HepG2 (cell line): ENCODE measurements at regions not wholly inside any gene's neighbourhood (a gene's known extent, or its start where the extent isn't known, plus 50 kb on each side); places are given as distances from the start of the nearest gene placed in this dataset.
A peak's percentile ranks its signal among the peaks of the same experiment; 100 is the strongest.

Experiments used
- BCL6 ChIP-seq: IDR thresholded peaks from 2 replicates; pipeline ENCODE4 v1.6.1; 2016; ENCODE audit warnings: missing genetic modification reagents, missing compliant biosample characterization
- CSRNP1 ChIP-seq: sonication (generic); formaldehyde crosslinking; IDR thresholded peaks from 2 replicates; pipeline ENCODE4 v1.8.1; 2023; ENCODE audit warnings: mild to moderate bottlenecking, missing genetic modification reagents
- GABPA ChIP-seq, 2 experiments: IDR thresholded peaks; 2 replicates each; pipeline ENCODE4 v1.6.1; 2011 to 2016; ENCODE audit warnings: low read depth in 2 of 2, low read length in 1 of 2, missing biosample characterization in 1 of 2, missing genetic modification characterization in 1 of 2
- SALL1 ChIP-seq: sonication (generic); formaldehyde crosslinking; IDR thresholded peaks from 2 replicates; pipeline ENCODE4 v1.8.0; 2022; ENCODE audit warnings: mild to moderate bottlenecking, missing genetic modification reagents
- ZBTB40 ChIP-seq, 2 experiments: fragments of 450-650 bp in 1 of 2; sonication (generic) in 1 of 2; formaldehyde crosslinking in 1 of 2; IDR thresholded peaks; 2 replicates each; pipeline versions ENCODE4 v1.6.1 to v1.8.0; 2016 to 2022; ENCODE audit warnings: antibody characterized with exemption in 1 of 2, mild to moderate bottlenecking in 1 of 2, missing genetic modification reagents in 1 of 2
- ZEB1 ChIP-seq: IDR thresholded peaks from 2 replicates; pipeline ENCODE4 v1.6.1; 2012; ENCODE audit warnings: mild to moderate bottlenecking, low read depth, inconsistent platforms; ENCODE audit not compliant: insufficient replicate concordance
- ZFP1 ChIP-seq: IDR thresholded peaks from 2 replicates; pipeline ENCODE4 v1.6.1; 2016
- ZNF318 ChIP-seq: sonication (generic); formaldehyde crosslinking; IDR thresholded peaks from 2 replicates; pipeline ENCODE4 v1.4.0; 2020; ENCODE audit warnings: mild to moderate bottlenecking, missing genetic modification reagents
- ZNF331 ChIP-seq: sonication (generic); formaldehyde crosslinking; IDR thresholded peaks from 2 replicates; pipeline ENCODE4 v1.4.0; 2020; ENCODE audit warnings: missing genetic modification reagents
- ZNF761 ChIP-seq: sonication (generic); formaldehyde crosslinking; conservative IDR thresholded peaks from 2 replicates; pipeline ENCODE4 v1.4.0; 2020; ENCODE audit warnings: mild to moderate bottlenecking, missing genetic modification reagents
- ZNF776 ChIP-seq: sonication (generic); formaldehyde crosslinking; IDR thresholded peaks from 2 replicates; pipeline ENCODE4 v1.4.0; 2020; ENCODE audit warnings: mild to moderate bottlenecking, missing genetic modification reagents

- TF ChIP-seq ZBTB40 (IDR thresholded peaks at IDR 0.05) (no peak), ZBTB40 (CRISPR knock-in tag; IDR thresholded peaks at IDR 0.05) (no peak), GABPA (IDR thresholded peaks at IDR 0.05; ENCODE audit: low read depth, low read length) (no peak), GABPA (CRISPR knock-in tag; IDR thresholded peaks at IDR 0.05; ENCODE audit: low read depth) (no peak), SALL1 (CRISPR knock-in tag) (no peak; the same call in 1 of the 2 replicates), ZFP1 (CRISPR knock-in tag) (no peak), ZNF318 (CRISPR knock-in tag) (no peak), ZNF331 (CRISPR knock-in tag) (no peak), ZNF761 (no peak), CSRNP1 (CRISPR knock-in tag) (no peak), BCL6 (CRISPR knock-in tag) (peak; percentile 81), ZNF776 (no peak), ZEB1 (no peak)
Measured at GRCh38 chr2:47265158-47265557, 88.8 kb upstream of the CALM2 start (continued).
